GM23338 (cell line): ENCODE measurements at regions not wholly inside any gene's neighbourhood (a gene's known extent, or its start where the extent isn't known, plus 50 kb on each side); places are given as distances from the start of the nearest gene placed in this dataset.

Experiments
- ATAC-seq: fragments of 200-7000 bp; cut with Tn5 transposase; 3 replicates; pipeline ENCODE4 v1.9.1; 2020
- DNase-seq: peaks from one replicate; pipeline ENCODE4 v3.0.0-alpha.2; 2015; ENCODE audit warnings: low spot score
- H2AFZ ChIP-seq: fragments of 200-600 bp; sonication (generic); 2 replicates; pipeline ENCODE4 v1.8.0; 2016; ENCODE audit warnings: antibody characterized with exemption, mild to moderate bottlenecking, moderate library complexity
- H3F3A ChIP-seq: fragments of 200-600 bp; sonication (generic); replicated peaks from 2 replicates; pipeline ENCODE4 v1.8.0; 2017; ENCODE audit warnings: antibody characterized with exemption, mixed run types, low read depth
- H3K27ac ChIP-seq: fragments of 200-600 bp; sonication (generic); 2 replicates; pipeline ENCODE4 v1.6.1; 2016; ENCODE audit warnings: low read depth
- H3K27me3 ChIP-seq: fragments of 200-600 bp; sonication (generic); 2 replicates; pipeline ENCODE4 v1.8.0; 2016; ENCODE audit warnings: mild to moderate bottlenecking, mixed run types, moderate library complexity; ENCODE audit not compliant: insufficient read depth
- H3K36me3 ChIP-seq: fragments of 200-600 bp; sonication (generic); 2 replicates; pipeline ENCODE4 v1.8.0; 2016; ENCODE audit warnings: mild to moderate bottlenecking; ENCODE audit not compliant: insufficient read depth
- H3K4me1 ChIP-seq: fragments of 200-600 bp; sonication (generic); 2 replicates; pipeline ENCODE4 v1.8.0; 2016; ENCODE audit warnings: mild to moderate bottlenecking, moderate library complexity; ENCODE audit not compliant: insufficient read depth
- H3K4me2 ChIP-seq: fragments of 200-600 bp; sonication (generic); 2 replicates; pipeline ENCODE4 v1.7.1; 2017; ENCODE audit warnings: mixed run types
- H3K4me3 ChIP-seq: fragments of 200-600 bp; sonication (generic); 2 replicates; pipeline ENCODE4 v1.6.1; 2016; ENCODE audit warnings: mixed run types
- H3K79me2 ChIP-seq: fragments of 200-600 bp; sonication (generic); replicated peaks from 2 replicates; pipeline ENCODE4 v1.8.0; 2017; ENCODE audit warnings: mild to moderate bottlenecking; ENCODE audit not compliant: insufficient read depth
- H3K9me2 ChIP-seq: fragments of 200-600 bp; sonication (generic); 2 replicates; pipeline ENCODE4 v1.8.0; 2017; ENCODE audit not compliant: insufficient read depth
- H4K20me1 ChIP-seq: fragments of 200-600 bp; sonication (generic); replicated peaks from 2 replicates; pipeline ENCODE4 v1.8.0; 2017; ENCODE audit warnings: mild to moderate bottlenecking; ENCODE audit not compliant: insufficient read depth
- H3K27ac Mint-ChIP-seq: 2 replicates; pipeline ENCODE4 v1.8.0; 2020; ENCODE audit warnings: inconsistent platforms, mild to moderate bottlenecking, moderate library complexity, mixed read lengths
- H3K27me3 Mint-ChIP-seq: 3 replicates; pipeline ENCODE4 v1.8.0; 2022; ENCODE audit warnings: low read depth, mild to moderate bottlenecking, moderate library complexity, mixed read lengths, inconsistent platforms; ENCODE audit not compliant: insufficient read depth, poor library complexity
- H3K36me3 Mint-ChIP-seq: 3 replicates; pipeline ENCODE4 v1.8.0; 2021; ENCODE audit warnings: low read depth, mild to moderate bottlenecking, inconsistent platforms, moderate library complexity, mixed read lengths
- H3K4me1 Mint-ChIP-seq: 3 replicates; pipeline ENCODE4 v1.8.0; 2020; ENCODE audit warnings: mild to moderate bottlenecking, inconsistent platforms, mixed read lengths
- H3K4me3 Mint-ChIP-seq: 3 replicates; pipeline ENCODE4 v1.8.0; 2021; ENCODE audit warnings: moderate library complexity, mild to moderate bottlenecking, inconsistent platforms, mixed read lengths
- H3K9me3 Mint-ChIP-seq: 3 replicates; pipeline ENCODE4 v1.8.0; 2020; ENCODE audit warnings: moderate library complexity, mild to moderate bottlenecking, inconsistent platforms, mixed read lengths
- CREB1 ChIP-seq: fragments of 250-450 bp; sonication (Bioruptor Pico); IDR thresholded peaks from 2 replicates; pipeline ENCODE4 v1.5.0; 2020; ENCODE audit warnings: low read depth, mild to moderate bottlenecking, moderate library complexity
- CTCF ChIP-seq, 2 experiments: fragments of 200-600 bp in 1 of 2; sonication (generic) in 1 of 2; conservative IDR thresholded peaks; 2 replicates each; pipeline versions ENCODE4 v1.5.1 to v1.6.1; 2016 to 2017; ENCODE audit warnings: antibody characterized with exemption in 2 of 2, low read depth in 2 of 2, mild to moderate bottlenecking in 2 of 2, moderate library complexity in 1 of 2
- ETS1 ChIP-seq: IDR thresholded peaks from 2 replicates; pipeline ENCODE4 v1.6.1; 2016; ENCODE audit warnings: antibody characterized with exemption
- EZH2 ChIP-seq: fragments of 200-600 bp; sonication (generic); IDR thresholded peaks from one replicate; pipeline ENCODE4 v1.8.0; 2017; ENCODE audit warnings: antibody characterized with exemption, mild to moderate bottlenecking, low read depth; ENCODE audit not compliant: unreplicated experiment
- EZH2phosphoT487 ChIP-seq: fragments of 200-600 bp; sonication (generic); IDR thresholded peaks from one replicate; pipeline ENCODE4 v1.8.1; 2018; ENCODE audit warnings: antibody characterized with exemption; ENCODE audit not compliant: unreplicated experiment
- JUNB ChIP-seq: IDR thresholded peaks from one replicate; pipeline ENCODE4 v1.6.1; 2016; ENCODE audit warnings: antibody characterized with exemption; ENCODE audit not compliant: unreplicated experiment
- NANOG ChIP-seq: IDR thresholded peaks from 2 replicates; pipeline ENCODE4 v1.6.1; 2016; ENCODE audit warnings: antibody characterized with exemption, borderline replicate concordance
- POLR2AphosphoS5 ChIP-seq: IDR thresholded peaks from 2 replicates; pipeline ENCODE4 v1.6.1; 2016; ENCODE audit warnings: antibody characterized with exemption, low read depth
- REST ChIP-seq: IDR thresholded peaks from one replicate; pipeline ENCODE4 v1.6.1; 2018; ENCODE audit warnings: antibody characterized with exemption; ENCODE audit not compliant: unreplicated experiment
- STAT1 ChIP-seq: IDR thresholded peaks from one replicate; pipeline ENCODE4 v1.6.1; 2016; ENCODE audit warnings: antibody characterized with exemption; ENCODE audit not compliant: unreplicated experiment
- ZNF114 ChIP-seq: fragments of 250-450 bp; sonication (Bioruptor Pico); IDR thresholded peaks from 2 replicates; pipeline ENCODE4 v1.5.0; 2020; ENCODE audit warnings: mild to moderate bottlenecking, moderate library complexity
- ZNF331 ChIP-seq: fragments of 250-450 bp; sonication (Bioruptor Pico); IDR thresholded peaks from 2 replicates; pipeline ENCODE4 v1.5.0; 2020; ENCODE audit warnings: low read depth, mild to moderate bottlenecking, moderate library complexity
- ZNF462 ChIP-seq: fragments of 250-450 bp; sonication (Bioruptor Pico); IDR thresholded peaks from 2 replicates; pipeline ENCODE4 v1.5.0; 2020; ENCODE audit warnings: mild to moderate bottlenecking, moderate library complexity

GRCh38 chr12:19841451-19841850 is 402.2 kb downstream of the AEBP2 start:
- TF ChIP-seq JUNB (no peak), ETS1 (no peak), CREB1 (no peak), CTCF (conservative IDR thresholded peaks at IDR 0.05; ENCODE audit: low read depth in 2 of 2) (no peak), ZNF114 (no peak), ZNF331 (CRISPR knock-in tag) (no peak), POLR2AphosphoS5 (no peak), EZH2 (no peak), REST (no peak), NANOG (no peak), ZNF462 (CRISPR knock-in tag) (no peak), STAT1 (no peak), EZH2phosphoT487 (no peak)
- H3K79me2 ChIP-seq: no peaks in the 10 kb centered on the region
- DNase-seq (no peak), ATAC-seq (no peak)
- no peaks in the 10 kb centered on the region for H3K27me3 ChIP-seq
- H3K4me1 Mint-ChIP-seq: 0 out of 3 replicates have a peak, but pooled peaks cover 2% of the 10 kb centered on the region
- no peaks in the 10 kb centered on the region for H3K4me1 ChIP-seq
- H4K20me1 ChIP-seq: no peaks in the 10 kb centered on the region
- no peaks in the 10 kb centered on the region for H3K36me3 ChIP-seq
- H3K27me3 Mint-ChIP-seq: peaks cover 2% of the 10 kb centered on the region
- no peaks in the 10 kb centered on the region for H3F3A ChIP-seq
- no peak overlapping the region for H2AFZ ChIP-seq
- no peak overlapping the region for H3K27ac Mint-ChIP-seq
- no peak overlapping the region for H3K4me3 ChIP-seq
- no peaks in the 10 kb centered on the region for H3K9me3 Mint-ChIP-seq
- H3K9me2 ChIP-seq: no peaks in the 10 kb centered on the region
- H3K4me3 Mint-ChIP-seq: no peak overlapping the region
- H3K4me2 ChIP-seq: no peak overlapping the region
- no peak overlapping the region for H3K27ac ChIP-seq
- H3K36me3 Mint-ChIP-seq: no peaks in the 10 kb centered on the region
